ENCODE measurements at regions not wholly inside any gene's neighbourhood (a gene's known extent, or its start where the extent isn't known, plus 50 kb on each side); places are given as distances from the start of the nearest gene placed in this dataset.

GRCh38 chr10:45204954-45205775, 110.2 kb downstream of the OR13A1 start:
- TF ChIP-seq POLR2A (IDR thresholded peaks at IDR 0.05) (no peak), CTCF (IDR thresholded peaks at IDR 0.05) (no peak), POLR2AphosphoS5 (IDR thresholded peaks at IDR 0.05; ENCODE audit: insufficient read depth in 1 of 2, low read depth in 1 of 2) (no peak)

GRCh38 chr10:45209888-45210287, 105.5 kb downstream of the OR13A1 start:
- no peak overlapping the region for H3K4me3 ChIP-seq
- no peak for DNase-seq (ENCODE audit: extremely low spot score in 2 of 2)
- H3K9me3 ChIP-seq, result no peaks in the 10 kb centered on the region
- TF ChIP-seq CTCF (IDR thresholded peaks at IDR 0.05) (no peak), POLR2AphosphoS5 (IDR thresholded peaks at IDR 0.05; ENCODE audit: insufficient read depth in 1 of 2, low read depth in 1 of 2) (no peak), POLR2A (IDR thresholded peaks at IDR 0.05) (no peak)
- no peaks in the 10 kb centered on the region for H3K27me3 ChIP-seq
- no peaks in the 10 kb centered on the region for H3K36me3 ChIP-seq
- no peaks in the 10 kb centered on the region for H3K4me1 ChIP-seq
- intact Hi-C loops (cut with DNase I), result no loop called here
- no peak overlapping the region for H3K27ac ChIP-seq

More at GRCh38 chr10:45204954-45205775, 110.2 kb downstream of the OR13A1 start:
- Histone ChIP-seq H3K4me1 (no peaks in the 10 kb centered on the region), H3K9me3 (no peaks in the 10 kb centered on the region), H3K27ac (no peak overlapping the region), H3K36me3 (no peaks in the 10 kb centered on the region), H3K27me3 (no peaks in the 10 kb centered on the region), H3K4me3 (no peak overlapping the region)
- intact Hi-C loops (cut with DNase I), result no loop called here
- no peak for DNase-seq (ENCODE audit: extremely low spot score in 2 of 2)

GRCh38 chr10:45211576-45211975, 103.8 kb downstream of the OR13A1 start:
- Histone ChIP-seq H3K27me3 (no peaks in the 10 kb centered on the region), H3K36me3 (no peaks in the 10 kb centered on the region), H3K27ac (no peak overlapping the region), H3K4me3 (no peak overlapping the region), H3K4me1 (no peaks in the 10 kb centered on the region), H3K9me3 (no peaks in the 10 kb centered on the region)
- TF ChIP-seq POLR2A (IDR thresholded peaks at IDR 0.05) (no peak), CTCF (IDR thresholded peaks at IDR 0.05) (no peak), POLR2AphosphoS5 (IDR thresholded peaks at IDR 0.05; ENCODE audit: insufficient read depth in 1 of 2, low read depth in 1 of 2) (no peak)
- no peak for DNase-seq (ENCODE audit: extremely low spot score in 2 of 2)
- intact Hi-C loops (cut with DNase I), result no loop called here

GRCh38 chr10:45219416-45219815, 96.0 kb downstream of the OR13A1 start:
- H3K27ac ChIP-seq, result no peak overlapping the region
- intact Hi-C loops (cut with DNase I), result no loop called here
- H3K27me3 ChIP-seq, result no peaks in the 10 kb centered on the region
- no peak overlapping the region for H3K4me3 ChIP-seq
- no peak for DNase-seq (ENCODE audit: extremely low spot score in 2 of 2)
- H3K9me3 ChIP-seq, result no peaks in the 10 kb centered on the region
- H3K4me1 ChIP-seq, result no peaks in the 10 kb centered on the region
- TF ChIP-seq CTCF (IDR thresholded peaks at IDR 0.05), result no peak
- TF ChIP-seq POLR2A (IDR thresholded peaks at IDR 0.05), result no peak
- no peak for TF ChIP-seq POLR2AphosphoS5 (IDR thresholded peaks at IDR 0.05; ENCODE audit: insufficient read depth in 1 of 2, low read depth in 1 of 2)
- H3K36me3 ChIP-seq, result no peaks in the 10 kb centered on the region

- DNase-seq (ENCODE audit: extremely low spot score in 2 of 2), result no peak
- TF ChIP-seq POLR2A (IDR thresholded peaks at IDR 0.05) (no peak), POLR2AphosphoS5 (IDR thresholded peaks at IDR 0.05; ENCODE audit: insufficient read depth in 1 of 2, low read depth in 1 of 2) (no peak), CTCF (IDR thresholded peaks at IDR 0.05) (no peak)
- intact Hi-C loops (cut with DNase I), result no loop called here
- Histone ChIP-seq H3K27me3 (no peaks in the 10 kb centered on the region), H3K27ac (no peak overlapping the region), H3K4me1 (no peaks in the 10 kb centered on the region), H3K9me3 (no peaks in the 10 kb centered on the region), H3K4me3 (no peak overlapping the region), H3K36me3 (no peaks in the 10 kb centered on the region)
These were observed 94.5 kb downstream of the OR13A1 start for GRCh38 chr10:45220931-45221330.

All from vagina (tissue), 2 donors.